Activated CD8-positive, alpha-beta memory T cell treated with anti-CD3 and anti-CD28 coated beads, Interleukin-2, amount 50 U/mL, for 48 hours (primary cell): ENCODE measurements at regions not wholly inside any gene's neighbourhood (a gene's known extent, or its start where the extent isn't known, plus 50 kb on each side); places are given as distances from the start of the nearest gene placed in this dataset.
"Not testable (repeated sequence)": the region's sequence is repeated elsewhere in the genome, so short reads cannot be mapped to it uniquely, and the experiment has no call there.

Source experiments
- DNase-seq: peaks from one replicate; pipeline ENCODE4 v3.0.0-alpha.2; 2020

DNA sequence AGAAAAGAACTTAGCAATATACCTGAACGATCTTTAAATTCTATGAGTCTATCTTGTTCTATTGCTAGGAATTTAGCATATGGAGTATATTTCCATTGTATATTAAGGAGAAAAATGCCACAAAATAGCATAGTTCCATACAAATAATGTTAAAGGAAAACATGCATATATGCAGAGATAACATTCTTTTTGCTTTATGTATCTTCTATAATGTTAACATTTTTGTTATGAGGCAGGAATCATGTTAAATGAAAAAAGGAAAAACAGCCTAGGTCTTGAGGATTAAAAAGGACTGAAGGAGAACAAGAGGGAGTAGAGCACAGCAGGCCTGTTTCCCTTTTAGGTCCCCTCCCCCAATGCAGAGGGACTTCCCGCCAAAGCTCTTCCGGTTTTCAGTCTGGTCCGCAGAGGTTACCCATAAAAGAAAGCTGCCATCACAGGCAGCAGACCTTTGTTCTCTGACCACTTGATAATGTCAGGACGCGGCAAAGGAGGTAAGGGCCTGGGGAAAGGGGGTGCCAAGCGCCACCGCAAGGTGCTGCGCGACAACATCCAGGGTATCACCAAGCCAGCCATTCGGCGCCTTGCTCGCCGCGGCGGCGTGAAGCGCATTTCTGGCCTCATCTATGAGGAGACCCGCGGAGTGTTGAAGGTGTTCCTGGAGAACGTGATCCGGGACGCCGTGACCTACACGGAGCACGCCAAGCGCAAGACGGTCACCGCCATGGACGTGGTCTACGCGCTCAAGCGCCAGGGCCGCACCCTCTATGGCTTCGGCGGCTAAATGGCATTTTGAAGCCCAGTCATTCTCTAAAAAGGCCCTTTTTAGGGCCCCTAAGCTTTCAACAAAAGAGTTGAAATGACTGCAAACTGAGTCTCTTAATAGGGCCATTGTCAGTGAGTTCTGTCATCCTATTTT lies 108.4 kb upstream of the PRSS16 start:
- peak; percentile 86 for DNase-seq

DNA sequence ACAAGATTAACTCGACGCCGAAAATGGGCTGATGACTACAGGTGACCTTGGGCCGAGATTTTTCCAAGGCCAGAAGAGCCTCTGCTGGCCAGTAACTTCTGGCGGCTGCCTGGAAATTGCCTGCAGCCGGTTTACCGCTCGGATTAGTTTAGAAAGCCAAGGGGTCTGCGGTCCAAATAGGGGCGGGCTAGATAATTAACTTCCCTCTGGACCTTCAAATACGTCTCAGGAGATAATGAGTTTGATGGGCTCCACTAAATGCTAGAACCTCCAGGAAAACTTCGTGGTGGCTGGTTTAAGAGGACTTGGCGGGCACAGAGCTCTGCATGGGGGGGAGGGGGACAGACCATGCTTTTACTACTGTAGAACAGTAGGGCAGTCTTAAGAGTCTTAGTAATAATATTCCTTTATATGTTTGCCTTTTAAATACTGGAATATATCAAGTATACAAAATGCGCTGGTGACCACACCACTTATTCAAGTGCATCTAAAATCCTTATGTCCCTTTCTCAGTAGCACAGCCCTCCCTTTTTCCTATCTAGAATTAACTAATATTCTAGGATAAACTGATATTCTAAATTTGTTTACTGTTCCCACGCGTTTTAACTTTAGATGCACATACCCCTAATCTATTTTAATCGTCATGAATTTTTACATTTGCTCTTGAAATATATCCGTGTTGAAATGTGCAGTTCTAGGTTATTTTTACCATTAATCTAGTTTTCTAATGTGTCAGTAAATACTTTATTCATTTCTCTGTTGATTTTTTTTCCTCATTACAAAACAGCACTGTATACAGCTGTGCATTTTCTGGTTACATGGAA lies 107.5 kb upstream of the PRSS16 start:
- DNase-seq, result peak; percentile 68

DNA sequence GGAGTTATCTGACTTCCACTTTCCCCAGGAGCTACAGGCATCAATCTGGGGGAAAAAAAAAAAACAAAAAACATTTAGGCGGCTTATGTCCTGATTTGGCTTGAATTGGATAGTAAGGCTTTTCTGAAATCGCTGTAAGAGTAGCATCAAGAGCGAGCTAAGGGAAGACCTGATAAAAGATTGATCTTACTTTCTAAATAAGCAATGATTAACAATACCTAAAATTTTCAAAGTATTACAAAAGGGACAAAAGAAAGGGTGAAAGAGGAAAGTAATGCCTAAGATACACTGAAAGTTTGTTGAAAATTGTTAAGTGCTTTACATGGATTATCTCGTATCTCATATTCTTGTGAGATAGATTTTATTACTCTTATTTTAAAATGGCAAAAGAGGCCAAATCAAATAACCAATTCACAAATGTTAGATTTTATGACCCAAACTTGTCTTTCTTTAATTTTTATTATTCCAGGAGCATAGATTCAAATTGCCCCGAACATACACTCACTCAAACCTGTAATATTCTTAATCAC lies 106.4 kb upstream of the PRSS16 start:
- DNase-seq, result no peak

DNA sequence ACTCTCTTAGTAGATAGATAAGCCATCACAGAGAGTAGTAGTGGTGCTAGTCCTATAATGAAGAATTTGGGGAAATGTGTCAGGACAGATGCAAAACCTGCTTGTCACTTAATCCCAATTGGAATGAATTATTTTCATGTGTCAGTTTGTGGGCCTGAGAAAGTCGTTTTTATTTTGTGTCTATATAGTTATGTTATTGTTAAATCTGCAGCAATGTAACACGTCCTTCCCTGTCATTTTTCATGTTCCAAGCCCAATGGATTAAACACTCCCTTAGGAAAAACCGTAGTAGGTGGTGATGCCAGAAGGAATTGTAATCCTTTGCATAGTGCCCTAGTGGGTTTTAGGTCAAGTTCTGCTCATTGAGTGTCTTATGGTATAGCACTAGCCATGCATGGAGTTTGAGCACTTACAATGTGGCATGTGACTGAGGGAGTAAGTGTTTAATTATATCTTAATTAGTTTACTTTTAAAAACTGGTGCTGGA lies 105.9 kb upstream of the PRSS16 start:
- no peak for DNase-seq

DNA sequence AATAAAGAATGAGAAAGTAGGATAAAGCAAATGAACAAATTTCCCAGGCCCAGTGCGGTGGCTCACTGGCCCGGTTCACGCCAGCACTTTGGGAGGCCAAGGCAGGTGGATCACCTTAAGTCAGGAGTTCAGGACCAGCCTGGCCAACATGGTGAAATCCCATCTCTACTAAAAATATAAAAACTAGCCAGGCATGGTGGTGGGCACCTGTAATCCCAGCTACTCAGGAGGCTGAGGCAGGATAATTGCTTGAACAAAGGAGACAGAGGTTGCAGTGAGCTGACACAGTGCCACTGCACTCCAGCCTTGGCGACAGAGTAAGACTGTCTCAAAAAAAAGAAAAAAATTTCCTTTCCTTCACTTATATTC lies 104.5 kb upstream of the PRSS16 start:
- DNase-seq, result not testable (repeated sequence)

DNA sequence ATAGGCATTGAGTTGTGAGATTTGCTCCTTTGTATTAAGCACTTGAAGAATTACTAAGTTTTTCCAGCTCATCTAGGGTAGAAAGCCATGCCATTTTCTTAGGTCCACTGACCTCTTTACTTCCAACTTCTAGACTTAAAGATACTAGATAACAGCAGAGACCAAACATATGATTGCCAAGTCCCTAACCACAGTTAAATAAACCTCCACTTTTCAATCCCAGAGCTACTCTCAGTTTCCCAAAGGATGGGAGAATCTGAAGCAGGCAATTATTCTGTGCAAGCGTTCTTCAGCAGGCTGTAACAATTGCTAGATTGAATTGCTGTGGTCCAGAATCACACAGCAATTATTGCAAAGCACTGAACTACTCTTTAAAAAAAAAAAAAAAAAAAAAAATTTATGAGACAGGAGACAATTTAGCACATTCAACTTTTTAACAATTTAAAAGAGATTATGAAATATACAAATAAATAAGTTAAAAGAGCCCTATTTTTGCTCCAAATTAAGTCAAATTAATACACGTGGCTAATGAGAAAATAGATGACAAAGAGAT lies 104.0 kb upstream of the PRSS16 start:
- DNase-seq, result no peak

DNA sequence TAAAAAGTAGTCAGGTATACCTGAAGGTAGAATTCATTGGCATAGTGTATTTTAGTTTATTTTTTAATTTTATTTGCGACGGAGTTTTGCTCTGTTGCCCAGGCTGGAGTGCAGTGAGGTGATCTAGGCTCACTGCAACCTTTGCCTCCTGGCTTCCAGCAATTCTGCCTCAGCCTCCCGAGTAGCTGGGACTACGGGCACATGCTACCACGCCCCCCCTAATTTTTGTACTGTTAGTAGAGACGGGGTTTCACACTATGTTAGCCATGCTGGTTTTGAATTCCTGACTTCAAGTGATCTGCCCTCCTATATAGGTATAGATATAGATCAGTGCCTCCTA lies 102.8 kb upstream of the PRSS16 start:
- no peak for DNase-seq

DNA sequence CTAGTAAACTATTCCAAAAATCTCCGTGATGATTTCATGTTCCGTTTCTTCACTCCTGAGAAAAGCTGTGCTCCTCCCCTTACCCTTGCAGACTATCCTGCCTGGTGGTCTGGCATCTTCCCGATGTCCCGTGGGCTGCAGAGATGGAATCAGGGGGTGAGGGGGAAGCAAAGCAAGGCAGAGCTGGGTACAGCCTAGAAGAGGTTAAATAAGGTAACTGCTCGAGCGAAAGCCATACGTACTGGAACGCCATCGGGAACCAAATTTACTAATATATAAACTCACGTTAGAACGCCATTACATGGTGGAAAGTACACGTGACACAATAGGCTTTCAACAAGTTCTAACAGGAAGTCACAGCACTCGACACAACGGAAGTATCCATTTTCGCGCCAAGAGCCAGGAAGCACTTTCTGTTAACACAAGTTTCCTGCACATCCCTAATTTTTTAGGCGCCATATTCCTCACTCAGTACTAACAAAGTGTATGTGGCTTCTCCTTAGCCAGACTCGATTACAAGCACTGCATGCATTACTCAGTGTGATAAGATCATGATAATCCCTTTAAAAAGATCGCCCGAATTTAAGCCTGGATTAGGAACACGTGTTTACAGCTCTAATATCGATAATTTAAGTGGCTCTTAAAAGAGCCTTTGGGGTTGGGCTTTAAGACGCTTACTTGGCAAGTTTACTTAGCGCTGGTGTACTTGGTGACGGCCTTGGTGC lies 101.6 kb upstream of the PRSS16 start:
- DNase-seq, result peak; percentile 82

DNA sequence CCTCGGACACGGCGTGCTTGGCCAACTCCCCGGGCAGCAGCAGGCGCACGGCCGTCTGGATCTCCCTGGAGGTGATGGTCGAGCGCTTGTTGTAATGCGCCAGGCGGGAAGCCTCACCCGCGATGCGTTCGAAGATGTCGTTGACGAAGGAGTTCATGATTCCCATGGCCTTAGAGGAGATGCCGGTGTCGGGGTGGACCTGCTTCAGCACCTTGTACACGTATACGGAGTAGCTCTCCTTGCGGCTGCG lies 101.1 kb upstream of the PRSS16 start:
- DNase-seq, result not testable (repeated sequence)

DNA sequence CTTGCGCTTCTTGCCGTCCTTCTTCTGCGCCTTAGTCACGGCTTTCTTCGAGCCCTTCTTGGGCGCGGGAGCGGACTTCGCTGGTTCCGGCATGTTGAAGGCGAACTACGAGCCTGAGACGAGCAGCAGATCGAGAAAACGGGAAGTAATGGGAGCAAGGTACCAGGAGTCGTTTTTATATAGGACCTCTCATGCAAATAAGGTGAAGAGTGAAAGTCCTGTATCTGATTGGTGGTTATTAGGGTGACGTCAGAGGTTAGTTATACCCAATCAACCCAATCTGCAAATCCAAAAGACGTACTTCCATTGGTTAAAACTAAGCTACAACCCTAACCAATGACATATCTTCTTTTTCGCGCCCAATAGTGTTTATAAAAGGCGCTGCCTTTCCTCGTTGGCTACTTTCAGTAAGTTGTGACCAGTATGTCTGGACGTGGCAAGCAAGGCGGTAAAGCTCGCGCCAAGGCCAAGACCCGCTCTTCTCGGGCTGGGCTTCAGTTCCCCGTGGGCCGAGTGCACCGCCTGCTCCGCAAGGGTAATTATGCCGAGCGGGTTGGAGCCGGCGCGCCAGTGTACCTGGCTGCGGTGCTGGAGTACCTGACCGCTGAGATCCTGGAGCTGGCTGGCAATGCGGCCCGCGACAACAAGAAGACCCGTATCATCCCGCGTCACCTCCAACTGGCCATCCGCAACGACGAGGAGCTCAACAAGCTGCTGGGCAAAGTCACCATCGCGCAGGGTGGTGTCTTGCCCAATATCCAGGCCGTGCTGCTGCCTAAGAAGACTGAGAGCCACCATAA lies 100.6 kb upstream of the PRSS16 start:
- DNase-seq, result peak; percentile 93

DNA sequence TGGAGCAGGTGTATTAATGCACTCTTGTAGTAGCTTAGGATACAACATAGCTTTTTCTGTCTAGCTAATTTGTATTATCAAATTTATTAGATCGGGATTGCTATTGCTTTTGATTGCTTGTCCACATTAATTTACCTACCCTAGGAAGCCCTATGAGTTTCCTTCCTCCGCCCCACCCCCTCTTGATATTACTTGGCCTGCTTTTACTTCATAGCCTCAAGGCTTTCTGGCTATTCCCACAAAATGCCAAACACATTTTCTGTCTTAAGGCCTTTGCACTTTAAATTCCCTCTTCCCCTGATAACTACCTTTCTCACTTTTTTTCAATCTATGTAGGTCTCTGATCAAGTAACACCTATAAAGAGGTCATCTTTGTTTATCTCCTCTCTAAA lies 99.1 kb upstream of the PRSS16 start:
- DNase-seq, result no peak

DNA sequence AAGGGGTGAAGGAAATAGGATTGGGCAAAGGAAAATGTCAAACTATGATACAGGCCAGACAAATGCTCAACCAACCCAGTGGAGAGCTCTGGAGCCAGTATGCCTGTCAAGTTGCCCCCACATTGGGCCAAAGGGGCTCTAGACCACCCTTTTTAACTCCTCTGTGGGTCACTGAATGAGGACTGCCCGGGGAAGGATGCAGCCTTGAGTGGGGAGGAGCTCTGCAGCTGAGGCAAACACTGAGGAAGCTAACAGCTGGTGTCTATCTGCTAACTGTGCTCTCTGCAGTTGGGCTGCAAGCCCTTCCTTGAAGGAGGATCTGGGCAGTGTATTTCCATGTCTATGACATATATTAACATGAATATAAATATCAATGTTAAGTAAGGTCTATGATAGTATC lies 98.4 kb upstream of the PRSS16 start:
- DNase-seq, result no peak

DNA sequence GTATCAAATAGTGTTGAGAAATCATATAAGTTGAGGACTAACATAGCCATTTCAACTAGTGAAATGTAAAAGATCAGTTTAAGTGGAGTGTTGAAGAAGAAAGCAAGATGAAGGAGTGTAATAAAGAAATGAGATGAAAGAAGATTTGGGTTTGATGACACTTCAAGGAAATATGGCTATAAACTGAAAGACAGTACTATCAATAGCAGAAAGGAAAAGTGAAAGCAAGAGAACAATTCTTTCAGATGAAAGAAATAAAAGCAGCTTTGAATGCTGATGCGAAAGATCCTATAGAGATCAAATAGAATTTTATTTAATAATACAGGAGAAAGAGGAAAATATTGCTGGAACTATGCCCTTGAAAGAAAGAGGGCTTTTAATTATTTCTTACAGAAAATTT lies 92.8 kb upstream of the PRSS16 start:
- no peak for DNase-seq

DNA sequence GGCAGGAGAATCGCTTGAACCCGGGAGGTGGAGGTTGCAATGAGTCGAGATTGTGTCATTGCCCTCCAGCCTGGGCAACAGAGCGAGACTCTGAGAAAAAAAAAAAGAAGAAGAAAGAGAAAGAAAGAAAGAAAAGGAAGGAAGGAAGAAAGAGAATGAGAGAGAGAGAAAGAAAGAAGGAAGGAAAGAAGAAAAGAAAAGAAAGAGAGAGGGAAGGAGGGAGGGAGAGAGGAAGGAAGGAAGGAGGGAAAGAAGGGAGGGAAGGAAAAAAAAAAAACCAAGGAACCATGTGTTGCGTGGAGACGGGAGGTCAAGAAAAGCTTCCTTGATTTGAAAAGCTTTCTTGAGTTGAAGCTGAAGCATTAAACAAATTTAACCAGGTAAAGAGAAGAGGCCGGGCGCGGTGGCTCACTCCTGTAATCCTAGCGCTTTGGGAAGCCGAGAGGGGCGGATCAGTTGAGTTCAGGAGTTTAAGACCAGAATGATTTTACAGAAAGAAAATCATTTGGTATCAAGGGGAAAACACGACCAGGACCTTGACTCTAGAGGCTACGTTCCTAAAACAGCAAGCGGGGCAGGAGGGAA lies 90.5 kb upstream of the PRSS16 start:
- DNase-seq, result no peak

DNA sequence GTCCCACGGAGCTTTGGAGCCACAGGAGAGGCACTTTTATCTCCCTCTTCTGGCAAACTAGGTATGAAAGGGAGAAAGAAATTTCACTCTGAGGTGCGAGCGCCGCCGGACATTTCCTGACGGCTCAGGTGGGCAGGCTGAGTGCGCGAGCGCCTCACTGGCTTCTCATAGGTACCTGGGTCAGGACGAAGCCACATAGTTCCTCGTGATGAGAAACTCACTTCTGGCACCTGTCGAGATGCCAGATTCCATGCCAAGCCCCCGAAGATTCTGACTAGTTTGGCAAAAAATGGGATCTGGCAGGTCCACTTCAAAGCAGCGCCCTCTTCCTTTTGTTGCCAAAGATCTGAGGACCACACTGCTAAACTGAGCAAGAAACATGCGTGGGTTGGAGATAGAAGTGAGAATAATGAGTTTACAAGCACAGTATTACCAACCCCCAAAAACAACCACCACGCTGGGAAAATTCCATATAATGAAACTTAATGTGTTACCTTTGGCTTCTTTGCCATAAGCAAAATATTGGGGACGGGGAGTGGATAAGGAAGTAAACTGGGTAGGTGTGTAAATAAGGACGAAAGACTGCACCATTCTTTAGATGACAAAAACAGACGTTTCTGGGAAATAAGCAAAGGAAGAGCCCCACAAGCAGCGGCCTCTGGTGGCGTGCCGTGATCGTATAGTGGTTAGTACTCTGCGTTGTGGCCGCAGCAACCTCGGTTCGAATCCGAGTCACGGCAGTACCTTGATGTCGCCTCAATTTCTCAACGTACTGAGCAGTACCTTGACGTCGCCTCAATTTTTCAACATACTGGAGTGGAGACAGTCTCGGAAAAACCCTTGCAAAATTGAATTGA lies 89.8 kb upstream of the PRSS16 start:
- DNase-seq, result peak; percentile 90

DNA sequence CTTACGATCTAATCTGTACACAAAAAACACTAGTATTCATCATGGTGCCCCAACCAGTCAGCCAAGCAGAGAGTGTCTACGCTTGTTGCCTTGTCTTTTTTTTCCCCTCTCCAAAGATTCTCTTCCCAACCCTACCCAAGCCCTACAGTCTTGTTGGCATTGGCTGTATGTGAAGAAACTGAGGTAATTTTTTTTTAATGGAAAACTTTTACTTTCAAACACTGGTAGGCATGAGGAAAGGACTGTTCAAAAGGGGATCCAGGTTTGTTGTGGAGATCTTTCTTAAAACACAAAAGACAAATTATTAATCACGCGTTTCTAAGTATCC lies 89.2 kb upstream of the PRSS16 start:
- DNase-seq, result no peak

DNA sequence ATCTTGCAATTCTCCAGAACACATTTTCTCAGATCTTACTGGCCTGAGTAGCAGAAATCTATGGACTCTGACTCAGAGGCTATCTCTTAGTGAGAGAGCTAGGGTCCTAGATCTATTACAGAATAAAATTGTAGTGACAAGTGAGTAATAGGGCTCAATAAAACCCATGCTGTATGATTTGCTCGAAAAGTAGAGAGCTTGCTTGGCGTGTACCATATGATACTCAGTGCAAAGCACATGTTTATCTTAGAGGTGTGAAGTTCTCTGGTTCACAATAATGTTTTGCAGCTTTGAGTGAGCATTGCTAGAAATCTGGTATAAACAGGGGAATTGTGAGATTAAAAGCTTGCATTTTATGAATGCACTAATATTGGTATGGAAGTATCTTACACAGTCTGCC lies 87.8 kb upstream of the PRSS16 start:
- no peak for DNase-seq

DNA sequence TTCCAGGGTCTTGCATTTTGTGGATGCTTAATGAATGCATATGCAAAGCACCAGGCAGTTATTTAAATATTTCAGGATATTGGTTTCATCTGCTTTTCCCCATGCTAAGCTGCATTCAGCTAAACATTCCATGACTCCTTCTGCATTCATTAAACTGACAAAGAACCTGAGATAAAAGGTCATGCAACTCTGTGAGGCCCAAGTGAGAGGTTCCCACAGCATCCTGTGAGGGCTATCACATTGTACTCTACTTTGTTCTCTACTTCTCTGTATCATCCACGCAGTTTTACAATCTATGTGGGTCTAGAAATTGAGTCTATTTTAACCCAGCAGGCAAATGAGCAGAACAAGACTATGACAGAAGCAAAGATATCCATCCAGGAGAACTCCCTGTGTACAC lies 86.4 kb upstream of the PRSS16 start:
- DNase-seq, result no peak

DNA sequence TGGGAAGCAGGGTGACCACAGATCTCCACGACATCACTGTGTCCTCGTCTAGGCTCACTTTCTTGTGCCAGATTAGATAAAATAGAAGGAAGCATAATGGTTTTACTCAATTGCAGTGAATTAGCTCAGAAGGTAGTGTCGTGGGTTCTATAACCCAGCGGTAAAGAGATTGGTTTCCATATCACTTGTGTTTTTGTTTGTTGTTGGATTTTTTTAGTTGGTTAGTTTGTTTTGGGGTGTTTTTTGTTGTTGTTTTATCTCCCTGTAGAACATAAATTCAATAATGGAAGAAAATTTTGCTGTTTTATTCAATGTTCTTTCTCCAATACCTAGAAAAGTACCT lies 85.9 kb upstream of the PRSS16 start:
- DNase-seq, result no peak

DNA sequence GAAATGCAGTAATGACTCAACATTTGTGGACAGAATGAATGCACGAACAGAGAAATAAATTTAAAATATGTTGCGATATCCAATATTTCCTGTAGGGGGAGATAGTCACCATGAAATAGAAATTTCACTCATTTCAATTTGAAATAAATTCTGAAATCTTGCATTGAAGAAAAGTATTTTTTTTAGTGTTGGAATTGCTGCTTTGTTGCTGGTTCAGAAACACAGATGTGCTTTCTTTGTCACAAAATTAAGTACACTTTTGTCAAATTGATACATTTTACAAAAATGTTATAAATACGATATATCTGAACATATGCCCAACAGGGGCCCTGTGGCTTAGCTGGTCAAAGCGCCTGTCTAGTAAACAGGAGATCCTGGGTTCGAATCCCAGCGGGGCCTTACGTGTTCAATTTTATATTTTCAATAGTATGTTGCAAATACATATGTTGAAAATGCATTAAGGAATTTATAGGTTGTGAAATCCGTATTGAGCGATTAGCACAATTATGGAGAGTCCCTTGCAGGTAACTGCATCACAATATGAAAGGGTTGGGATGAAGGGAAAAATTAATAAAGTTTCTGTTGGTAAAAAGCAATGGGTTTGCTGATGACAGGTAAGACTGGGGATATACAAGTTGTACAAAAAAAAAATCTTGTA lies 85.4 kb upstream of the PRSS16 start:
- peak; percentile 72 for DNase-seq

DNA sequence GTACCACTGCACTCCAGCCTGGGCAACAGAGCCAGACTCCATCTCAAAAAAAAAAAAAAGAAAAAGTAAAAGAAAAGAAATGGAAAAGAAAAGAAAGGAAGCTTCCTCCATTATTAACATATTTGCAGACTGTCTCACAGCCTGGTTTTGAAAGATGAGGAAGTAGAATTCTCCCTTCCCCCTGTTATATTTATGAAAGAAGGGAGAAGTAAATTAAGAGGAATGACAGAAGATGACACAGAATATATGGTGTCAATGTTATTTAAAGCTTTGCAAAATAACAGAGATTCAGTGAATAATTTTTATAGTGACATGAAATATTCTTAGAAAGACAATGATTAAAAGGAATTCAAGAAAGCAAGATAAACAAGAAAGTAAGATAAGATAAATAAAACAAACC lies 83.7 kb upstream of the PRSS16 start:
- DNase-seq, result no peak
